Pancreas (tissue), 10 donors: ENCODE measurements at regions not wholly inside any gene's neighbourhood (a gene's known extent, or its start where the extent isn't known, plus 50 kb on each side); places are given as distances from the start of the nearest gene placed in this dataset.

Source experiments
- ATAC-seq, 4 donors: fragments of 200-7000 bp; cut with Tn5 transposase; one replicate each; pipeline versions ENCODE4 v1.8.0 to v1.9.1; 2020; ENCODE audit warnings: mild to moderate bottlenecking in 4 of 4, moderate library complexity in 4 of 4
- DNase-seq, 6 donors: peaks; one replicate each; pipeline ENCODE4 v3.0.0-alpha.2; 2020
- FAIRE-seq: peaks from 2 replicates; lab custom pipeline; 2012; peaks lifted over from hg19 to GRCh38; lab: Jason Lieb, UNC
- H3K27ac ChIP-seq, 4 donors: fragments of 200-600 bp; sonication (generic); 1 replicate in 3 of 4; 2 replicates in 1 of 4; pipeline versions ENCODE4 v1.5.0 to v1.8.0; 2020
- H3K27me3 ChIP-seq, 4 donors: fragments of 200-600 bp; one replicate each; pipeline ENCODE4 v1.8.0; 2021
- H3K36me3 ChIP-seq, 3 donors: fragments of 200-600 bp; sonication (generic) in 1 of 3; one replicate each; pipeline versions ENCODE4 v1.5.0 to v1.8.0; 2020 to 2021
- H3K4me1 ChIP-seq, 3 donors: fragments of 200-600 bp; one replicate each; pipeline ENCODE4 v1.8.0; 2021
- H3K4me3 ChIP-seq, 4 donors: fragments of 200-600 bp; sonication (generic) in 2 of 4; one replicate each; pipeline versions ENCODE4 v1.5.0 to v1.8.0; 2020 to 2021
- H3K9me3 ChIP-seq, 4 donors: fragments of 200-600 bp; one replicate each; pipeline ENCODE4 v1.8.0; 2021
- CTCF ChIP-seq, 4 donors: fragments of 200-600 bp; sonication (generic) in 3 of 4; IDR thresholded peaks; one replicate each; pipeline versions ENCODE4 v1.5.0 to v1.8.0; 2021; ENCODE audit warnings: antibody characterized with exemption in 4 of 4
- WGBS, 2 donors: extraction: QIAGEN DNeasy Blood & Tissue Kit; methylation state at CpG; one replicate each; pipeline ENCODE4 v1.1.7; 2013; 5-methylcytosine and 5-hydroxymethylcytosine counted together
- intact Hi-C, 3 donors: fragments of 100-400 bp; cut with DNase I; formaldehyde crosslinking; loops; one replicate each; pipeline versions ENCODE4 v1.11.1 to v1.14.2; 2022
- donor health status: healthy with polysubstance abuse.
- donor health status: DM: no; HTN: no; CAD: no; lungs with moderate emphysema.
- donor health status: DM: no; HTN: no; CAD: no.
- donor health status: control.
- donor health status: control.
- donor health status: Bipolar disorder and iron deficiency.
- donor health status: DM: yes; HTN: yes; CAD: no.
- donor health status: DM: no; HTN: no; CAD: no.
- donor health status: DM: no; HTN: no; CAD: no.
- donor health status: DM: yes; HTN: yes; CAD: no.

- Histone ChIP-seq H3K36me3 (no peaks in the 10 kb centered on the region), H3K9me3 (no peaks in the 10 kb centered on the region), H3K27me3 (no peaks in the 10 kb centered on the region), H3K4me3 (no peak overlapping the region), H3K27ac (no peak overlapping the region), H3K4me1 (no peaks in the 10 kb centered on the region)
- intact Hi-C loops: no loop called here
- ATAC-seq: no peak
- no peak for FAIRE-seq
- 28 to 37% methylated on average over 2 of the region's 2 CpGs for WGBS, 2 donors
- DNase-seq: no peak
- TF ChIP-seq CTCF (IDR thresholded peaks at IDR 0.05): no peak
Observed at GRCh38 chr6:48747040-48747439, 636.0 kb upstream of the PTCHD4 start.

GRCh38 chr6:48744948-48745347, 634.0 kb upstream of the PTCHD4 start:
- Histone ChIP-seq H3K4me3 (no peak overlapping the region), H3K36me3 (no peaks in the 10 kb centered on the region), H3K27ac (no peak overlapping the region), H3K4me1 (no peaks in the 10 kb centered on the region), H3K27me3 (no peaks in the 10 kb centered on the region), H3K9me3 (no peaks in the 10 kb centered on the region)
- DNase-seq (no peak), ATAC-seq (no peak), FAIRE-seq (no peak)
- intact Hi-C loops: no loop called here
- no peak for TF ChIP-seq CTCF (IDR thresholded peaks at IDR 0.05)

GRCh38 chr6:48743738-48744137, 632.7 kb upstream of the PTCHD4 start:
- H3K9me3 ChIP-seq: no peaks in the 10 kb centered on the region
- DNase-seq: no peak
- FAIRE-seq: no peak
- WGBS, 2 donors: 66 to 78% methylated on average over 3 of the region's 3 CpGs
- no peak for ATAC-seq
- no peak overlapping the region for H3K4me3 ChIP-seq
- no peak overlapping the region for H3K27ac ChIP-seq
- no peak for TF ChIP-seq CTCF (IDR thresholded peaks at IDR 0.05)
- no peaks in the 10 kb centered on the region for H3K4me1 ChIP-seq
- intact Hi-C loops: no loop called here
- no peaks in the 10 kb centered on the region for H3K36me3 ChIP-seq
- no peaks in the 10 kb centered on the region for H3K27me3 ChIP-seq

- Histone ChIP-seq H3K9me3 (no peaks in the 10 kb centered on the region), H3K4me1 (no peaks in the 10 kb centered on the region), H3K27me3 (no peaks in the 10 kb centered on the region), H3K36me3 (no peaks in the 10 kb centered on the region), H3K27ac (no peak overlapping the region), H3K4me3 (no peak overlapping the region)
- no peak for TF ChIP-seq CTCF (IDR thresholded peaks at IDR 0.05)
- ATAC-seq (no peak), DNase-seq (no peak), FAIRE-seq (no peak)
- WGBS, 2 donors: 39 to 42% methylated on average over 2 of the region's 2 CpGs
- intact Hi-C loops: no loop called here
Observed at GRCh38 chr6:48736501-48737206, 625.7 kb upstream of the PTCHD4 start.

GRCh38 chr6:48735846-48736245, 624.8 kb upstream of the PTCHD4 start:
- WGBS, 2 donors: 36 to 67% methylated on average over 1 of the region's 1 CpG
- ATAC-seq (no peak), FAIRE-seq (no peak), DNase-seq (no peak)
- Histone ChIP-seq H3K4me1 (no peaks in the 10 kb centered on the region), H3K4me3 (no peak overlapping the region), H3K27ac (no peak overlapping the region), H3K9me3 (no peaks in the 10 kb centered on the region), H3K27me3 (no peaks in the 10 kb centered on the region), H3K36me3 (no peaks in the 10 kb centered on the region)
- TF ChIP-seq CTCF (IDR thresholded peaks at IDR 0.05): no peak
- intact Hi-C loops: no loop called here
